A549 (cell line): ENCODE measurements at regions not wholly inside any gene's neighbourhood (a gene's known extent, or its start where the extent isn't known, plus 50 kb on each side); places are given as distances from the start of the nearest gene placed in this dataset.

Experiments used
- ATAC-seq, 2 experiments: fragments of 200-7000 bp in 1 of 2; fragments of >200 bp in 1 of 2; cut with Nextera tagmentation in 1 of 2; cut with Tn5 transposase in 1 of 2; 3 replicates each; pipeline versions ENCODE4 v1.8.0 to v1.9.1; 2018 to 2020; ENCODE audit warnings: mild to moderate bottlenecking in 1 of 2, moderate library complexity in 1 of 2
- CTCF ChIA-PET: fragments of 300-600 bp; sonication (Branson Sonifier 250); formaldehyde crosslinking; extraction: SDS; loops from one replicate; lab custom pipeline; 2021; ENCODE audit warnings: antibody characterized with exemption, inconsistent platforms; lab: Yijun Ruan, JAX
- POLR2A ChIA-PET: fragments of 350-600 bp; formaldehyde crosslinking; extraction: SDS; loops from one replicate; lab custom pipeline; 2021; ENCODE audit warnings: antibody characterized with exemption, inconsistent platforms; lab: Yijun Ruan, JAX
- DNase-seq, 2 experiments: peaks; one replicate each; pipeline versions ENCODE4 v3.0.0 to v3.0.0-alpha.2; 2011 to 2016; ENCODE audit warnings: low read depth in 1 of 2, low spot score in 1 of 2
- FAIRE-seq: peaks from 2 replicates; lab custom pipeline; 2011; peaks lifted over from hg19 to GRCh38; lab: Jason Lieb, UNC
- H3K27ac ChIP-seq, 2 experiments: fragments of >200 bp; sonication (Bioruptor Twin); formaldehyde crosslinking; 3 replicates each; pipeline ENCODE4 v1.5.1; 2016 to 2017
- H3K4me1 ChIP-seq: fragments of >200 bp; sonication (Bioruptor Twin); formaldehyde crosslinking; 3 replicates; pipeline ENCODE4 v1.6.1; 2016
- H3K4me2 ChIP-seq: fragments of >200 bp; sonication (Bioruptor Twin); formaldehyde crosslinking; 3 replicates; pipeline ENCODE4 v1.6.1; 2016
- H3K4me3 ChIP-seq: fragments of >200 bp; sonication (Bioruptor Twin); formaldehyde crosslinking; 3 replicates; pipeline ENCODE4 v1.5.1; 2016
- H3K9me3 ChIP-seq: fragments of >200 bp; sonication (Bioruptor Twin); formaldehyde crosslinking; 3 replicates; pipeline ENCODE4 v1.6.1; 2016
- BHLHE40 ChIP-seq: IDR thresholded peaks from 2 replicates; pipeline ENCODE4 v1.6.1; 2012; ENCODE audit warnings: low read depth, low read length, inconsistent platforms
- CHD2 ChIP-seq: fragments of 150-350 bp; IDR thresholded peaks from 2 replicates; pipeline ENCODE4 v1.6.1; 2014; ENCODE audit warnings: low read length; ENCODE audit not compliant: partially characterized antibody
- CHD4 ChIP-seq: fragments of 200-600 bp; sonication (generic); IDR thresholded peaks from 2 replicates; pipeline ENCODE4 v1.6.1; 2016; ENCODE audit warnings: antibody characterized with exemption, mild to moderate bottlenecking, borderline replicate concordance
- EHF ChIP-seq: fragments of 250-450 bp; sonication (Bioruptor Pico); IDR thresholded peaks from 2 replicates; pipeline ENCODE4 v1.5.0; 2020; ENCODE audit warnings: mild to moderate bottlenecking
- EHMT2 ChIP-seq: fragments of 200-600 bp; sonication (generic); IDR thresholded peaks from 2 replicates; pipeline ENCODE4 v1.6.1; 2016; ENCODE audit warnings: antibody characterized with exemption, low read depth, mild to moderate bottlenecking, moderate library complexity
- EP300 ChIP-seq, 2 experiments: fragments of >200 bp; sonication (Bioruptor Twin); formaldehyde crosslinking; IDR thresholded peaks; 2 replicates in 1 of 2; 3 replicates in 1 of 2; pipeline ENCODE4 v1.6.1; 2016 to 2017
- ESRRA ChIP-seq: fragments of 150-350 bp; IDR thresholded peaks from 2 replicates; pipeline ENCODE4 v1.6.1; 2014; ENCODE audit warnings: mild to moderate bottlenecking, low read length, borderline replicate concordance
- FOSB ChIP-seq: fragments of 250-450 bp; sonication (Bioruptor Pico); IDR thresholded peaks from 2 replicates; pipeline ENCODE4 v1.5.0; 2020; ENCODE audit warnings: mild to moderate bottlenecking, moderate library complexity
- FOXS1 ChIP-seq: fragments of 250-450 bp; sonication (Bioruptor Pico); IDR thresholded peaks from 2 replicates; pipeline ENCODE4 v1.5.0; 2020; ENCODE audit warnings: mild to moderate bottlenecking, moderate library complexity
- GATA3 ChIP-seq: IDR thresholded peaks from 2 replicates; pipeline ENCODE4 v1.6.1; 2012; ENCODE audit warnings: borderline replicate concordance
- HEYL ChIP-seq: fragments of 250-450 bp; sonication (Bioruptor Pico); IDR thresholded peaks from 2 replicates; pipeline ENCODE4 v1.8.0; 2021; ENCODE audit warnings: mild to moderate bottlenecking, moderate library complexity
- HOXB13 ChIP-seq: fragments of 250-450 bp; sonication (Bioruptor Pico); IDR thresholded peaks from 2 replicates; pipeline ENCODE4 v1.5.0; 2020; ENCODE audit warnings: low read depth, mild to moderate bottlenecking, moderate library complexity
- HOXB5 ChIP-seq: fragments of 250-450 bp; sonication (Bioruptor Pico); IDR thresholded peaks from 2 replicates; pipeline ENCODE4 v1.5.0; 2020; ENCODE audit warnings: mild to moderate bottlenecking, moderate library complexity
- JUNB ChIP-seq: fragments of >200 bp; sonication (Bioruptor Twin); formaldehyde crosslinking; IDR thresholded peaks from 2 replicates; pipeline ENCODE4 v1.6.1; 2016
- MAFK ChIP-seq: fragments of 450-650 bp; IDR thresholded peaks from 2 replicates; pipeline ENCODE4 v1.6.1; 2014; ENCODE audit not compliant: partially characterized antibody
- MAZ ChIP-seq: fragments of 150-350 bp; IDR thresholded peaks from 2 replicates; pipeline ENCODE4 v1.6.1; 2014; ENCODE audit warnings: antibody characterized with exemption, low read depth, low read length, borderline replicate concordance
- NFE2L2 ChIP-seq: fragments of 150-350 bp; conservative IDR thresholded peaks from 2 replicates; pipeline ENCODE4 v1.6.1; 2014; ENCODE audit warnings: low read length
- RARB ChIP-seq: fragments of 250-450 bp; sonication (Bioruptor Pico); IDR thresholded peaks from 2 replicates; pipeline ENCODE4 v1.8.0; 2021; ENCODE audit warnings: mild to moderate bottlenecking, moderate library complexity
- RCOR1 ChIP-seq: fragments of 150-350 bp; IDR thresholded peaks from 2 replicates; pipeline ENCODE4 v1.6.1; 2014; ENCODE audit warnings: antibody characterized with exemption, low read length, low read depth
- RNF2 ChIP-seq: fragments of 200-600 bp; sonication (generic); IDR thresholded peaks from 2 replicates; pipeline ENCODE4 v1.6.1; 2016; ENCODE audit warnings: low read depth, mild to moderate bottlenecking, antibody characterized with exemption, moderate library complexity, borderline replicate concordance
- SMC3 ChIP-seq: fragments of >200 bp; sonication (Bioruptor Twin); formaldehyde crosslinking; IDR thresholded peaks from 3 replicates; pipeline ENCODE4 v1.6.1; 2018; ENCODE audit warnings: inconsistent platforms
- WGBS: methylation state at CpG from one replicate; pipeline ENCODE4 v1.1.6; 2017; ENCODE audit errors: missing lambda C conversion rate; 5-methylcytosine and 5-hydroxymethylcytosine counted together
- TF ChIP-seq, protein P1 (sequence below): fragments of 250-450 bp; sonication (Bioruptor Pico); IDR thresholded peaks from 2 replicates; pipeline ENCODE4 v1.5.0; 2020; ENCODE audit warnings: low read depth, mild to moderate bottlenecking, moderate library complexity
- TF ChIP-seq, protein P2 (sequence below): fragments of >200 bp; sonication (Bioruptor Twin); formaldehyde crosslinking; IDR thresholded peaks from 3 replicates; pipeline ENCODE4 v1.5.1; 2016
- TF ChIP-seq, protein P3 (sequence below): IDR thresholded peaks from 2 replicates; pipeline ENCODE4 v1.6.1; 2012
- TF ChIP-seq, protein P4 (sequence below): fragments of 150-350 bp; IDR thresholded peaks from 2 replicates; pipeline ENCODE4 v1.6.1; 2014; ENCODE audit warnings: low read depth, mild to moderate bottlenecking, low read length
- TF ChIP-seq, protein P5 (sequence below): fragments of 450-650 bp; IDR thresholded peaks from 2 replicates; pipeline ENCODE4 v1.6.1; 2014; ENCODE audit warnings: antibody characterized with exemption

DNA sequence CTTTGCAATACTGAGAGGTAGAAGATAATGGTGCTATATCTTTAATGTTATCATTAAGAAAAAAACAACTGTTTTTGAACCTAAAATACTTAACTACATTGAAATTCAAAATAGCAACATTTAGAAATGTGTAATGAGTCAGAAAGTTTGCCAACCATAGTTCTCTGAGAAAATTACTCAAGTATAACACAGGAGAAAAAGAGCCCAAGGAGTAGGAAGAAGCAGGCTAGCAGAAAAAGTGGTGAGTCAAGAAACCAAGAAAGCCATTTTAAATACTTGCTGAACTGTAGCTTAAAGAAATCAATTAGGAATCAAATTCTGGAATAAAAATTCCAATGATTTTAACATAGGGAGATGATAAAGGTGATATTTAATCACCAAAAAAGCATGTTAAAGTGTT, 181.0 kb upstream of the RSPO3 start (continued):
- TF ChIP-seq, protein P1, sequence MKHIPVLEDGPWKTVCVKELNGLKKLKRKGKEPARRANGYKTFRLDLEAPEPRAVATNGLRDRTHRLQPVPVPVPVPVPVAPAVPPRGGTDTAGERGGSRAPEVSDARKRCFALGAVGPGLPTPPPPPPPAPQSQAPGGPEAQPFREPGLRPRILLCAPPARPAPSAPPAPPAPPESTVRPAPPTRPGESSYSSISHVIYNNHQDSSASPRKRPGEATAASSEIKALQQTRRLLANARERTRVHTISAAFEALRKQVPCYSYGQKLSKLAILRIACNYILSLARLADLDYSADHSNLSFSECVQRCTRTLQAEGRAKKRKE: no peak
- TF ChIP-seq, protein P2, sequence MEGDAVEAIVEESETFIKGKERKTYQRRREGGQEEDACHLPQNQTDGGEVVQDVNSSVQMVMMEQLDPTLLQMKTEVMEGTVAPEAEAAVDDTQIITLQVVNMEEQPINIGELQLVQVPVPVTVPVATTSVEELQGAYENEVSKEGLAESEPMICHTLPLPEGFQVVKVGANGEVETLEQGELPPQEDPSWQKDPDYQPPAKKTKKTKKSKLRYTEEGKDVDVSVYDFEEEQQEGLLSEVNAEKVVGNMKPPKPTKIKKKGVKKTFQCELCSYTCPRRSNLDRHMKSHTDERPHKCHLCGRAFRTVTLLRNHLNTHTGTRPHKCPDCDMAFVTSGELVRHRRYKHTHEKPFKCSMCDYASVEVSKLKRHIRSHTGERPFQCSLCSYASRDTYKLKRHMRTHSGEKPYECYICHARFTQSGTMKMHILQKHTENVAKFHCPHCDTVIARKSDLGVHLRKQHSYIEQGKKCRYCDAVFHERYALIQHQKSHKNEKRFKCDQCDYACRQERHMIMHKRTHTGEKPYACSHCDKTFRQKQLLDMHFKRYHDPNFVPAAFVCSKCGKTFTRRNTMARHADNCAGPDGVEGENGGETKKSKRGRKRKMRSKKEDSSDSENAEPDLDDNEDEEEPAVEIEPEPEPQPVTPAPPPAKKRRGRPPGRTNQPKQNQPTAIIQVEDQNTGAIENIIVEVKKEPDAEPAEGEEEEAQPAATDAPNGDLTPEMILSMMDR: no peak
- TF ChIP-seq HOXB5 (CRISPR knock-in tag): no peak
- TF ChIP-seq FOXS1 (CRISPR knock-in tag): no peak
- TF ChIP-seq, protein P3, sequence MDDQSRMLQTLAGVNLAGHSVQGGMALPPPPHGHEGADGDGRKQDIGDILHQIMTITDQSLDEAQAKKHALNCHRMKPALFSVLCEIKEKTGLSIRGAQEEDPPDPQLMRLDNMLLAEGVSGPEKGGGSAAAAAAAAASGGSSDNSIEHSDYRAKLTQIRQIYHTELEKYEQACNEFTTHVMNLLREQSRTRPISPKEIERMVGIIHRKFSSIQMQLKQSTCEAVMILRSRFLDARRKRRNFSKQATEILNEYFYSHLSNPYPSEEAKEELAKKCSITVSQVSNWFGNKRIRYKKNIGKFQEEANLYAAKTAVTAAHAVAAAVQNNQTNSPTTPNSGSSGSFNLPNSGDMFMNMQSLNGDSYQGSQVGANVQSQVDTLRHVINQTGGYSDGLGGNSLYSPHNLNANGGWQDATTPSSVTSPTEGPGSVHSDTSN: no peak
- no peak for TF ChIP-seq EHMT2
- no peak for TF ChIP-seq HOXB13 (CRISPR knock-in tag)

DNA sequence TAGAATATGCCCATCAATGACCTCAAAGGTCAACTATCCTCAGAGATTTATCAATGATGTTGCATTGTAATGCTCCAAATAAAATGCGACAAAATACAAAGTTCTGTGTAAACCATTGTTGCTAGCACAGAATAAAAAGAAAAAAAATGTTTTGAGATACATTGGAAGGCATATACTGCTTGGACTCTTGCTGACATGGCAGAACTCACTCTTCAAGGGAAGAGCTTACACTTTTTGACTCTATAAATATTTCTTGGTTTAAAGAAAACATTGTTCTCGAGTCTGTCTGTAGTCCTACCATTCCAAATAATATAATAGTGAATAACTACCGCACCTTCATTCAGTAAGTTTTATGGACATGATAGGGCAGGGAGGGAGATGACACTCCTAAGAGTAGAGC, 178.7 kb upstream of the RSPO3 start:
- no peak for FAIRE-seq
- 72% methylated on average over 3 of the region's 3 CpGs for WGBS

DNA sequence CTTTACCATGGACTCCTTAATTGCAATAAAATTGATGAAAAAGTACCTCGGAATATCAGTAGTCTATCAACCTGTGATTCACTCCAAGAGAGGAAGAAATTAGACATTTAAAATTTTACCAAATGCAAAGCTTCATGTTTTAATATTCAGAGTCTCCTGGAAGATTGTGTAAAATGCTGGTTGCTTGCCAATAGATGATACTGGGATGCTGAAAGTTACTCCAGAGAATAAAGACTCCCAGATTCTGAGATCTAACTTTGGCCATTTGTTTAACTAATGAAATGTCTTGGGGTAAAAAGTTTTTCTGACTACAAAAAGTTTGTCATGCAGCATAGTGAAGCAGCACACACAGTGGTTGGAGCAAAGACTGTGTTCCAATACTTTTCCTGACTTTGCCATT, 176.7 kb upstream of the RSPO3 start:
- CTCF ChIA-PET: no interaction called here

More for the DNA sequence above, 178.7 kb upstream of the RSPO3 start:
- POLR2A ChIA-PET: no interaction called here
- Histone ChIP-seq H3K4me1 (no peaks in the 10 kb centered on the region), H3K9me3 (no peaks in the 10 kb centered on the region)
- no peak for DNase-seq
- TF ChIP-seq MAFK: peak; percentile 6
- TF ChIP-seq, protein P4, sequence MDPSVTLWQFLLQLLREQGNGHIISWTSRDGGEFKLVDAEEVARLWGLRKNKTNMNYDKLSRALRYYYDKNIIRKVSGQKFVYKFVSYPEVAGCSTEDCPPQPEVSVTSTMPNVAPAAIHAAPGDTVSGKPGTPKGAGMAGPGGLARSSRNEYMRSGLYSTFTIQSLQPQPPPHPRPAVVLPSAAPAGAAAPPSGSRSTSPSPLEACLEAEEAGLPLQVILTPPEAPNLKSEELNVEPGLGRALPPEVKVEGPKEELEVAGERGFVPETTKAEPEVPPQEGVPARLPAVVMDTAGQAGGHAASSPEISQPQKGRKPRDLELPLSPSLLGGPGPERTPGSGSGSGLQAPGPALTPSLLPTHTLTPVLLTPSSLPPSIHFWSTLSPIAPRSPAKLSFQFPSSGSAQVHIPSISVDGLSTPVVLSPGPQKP: no peak
- TF ChIP-seq, all 56 proteins: peak for 1
- Histone ChIP-seq H3K27ac (no peak overlapping the region), H3K4me2 (no peak overlapping the region), H3K4me3 (no peak overlapping the region)
- no peak for ATAC-seq
- CTCF ChIA-PET: no interaction called here

DNA sequence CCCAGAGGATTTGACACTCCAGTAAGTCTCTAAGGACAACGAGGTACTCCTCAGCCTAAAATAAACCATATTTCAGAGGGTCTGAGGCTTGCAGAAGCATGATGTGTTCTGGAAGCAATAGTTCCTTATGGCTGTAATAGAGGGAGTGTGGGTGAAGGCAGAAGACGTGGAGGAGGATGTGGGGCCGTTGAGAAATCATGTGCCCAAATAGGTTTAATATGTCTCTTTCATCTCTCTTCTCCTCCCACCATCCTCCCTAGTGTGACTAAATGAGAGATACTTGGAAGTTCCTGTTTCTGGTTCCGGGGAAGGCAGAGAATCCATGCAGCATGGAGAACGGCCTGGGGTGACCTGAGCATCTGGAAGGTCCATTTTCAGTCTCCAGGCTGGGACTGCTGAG, 174.0 kb upstream of the RSPO3 start:
- no peak for DNase-seq
- H3K4me1 ChIP-seq: no peaks in the 10 kb centered on the region
- ChIA-PET CTCF (no interaction called here), POLR2A (no interaction called here)
- FAIRE-seq: no peak
- WGBS: 64% methylated on average over 5 of the region's 5 CpGs
- no peak overlapping the region for H3K27ac ChIP-seq
- no peaks in the 10 kb centered on the region for H3K9me3 ChIP-seq
- ATAC-seq: no peak
- H3K4me2 ChIP-seq: no peak overlapping the region
- no peak overlapping the region for H3K4me3 ChIP-seq
- no peak for TF ChIP-seq FOSB (CRISPR knock-in tag)
- no peak for TF ChIP-seq HOXB13 (CRISPR knock-in tag)
- no peak for TF ChIP-seq BHLHE40
- no peak for TF ChIP-seq NFE2L2
- TF ChIP-seq CHD2: no peak
- no peak for TF ChIP-seq RCOR1
- TF ChIP-seq, protein P2: no peak
- TF ChIP-seq GATA3: no peak
- TF ChIP-seq, protein P5, sequence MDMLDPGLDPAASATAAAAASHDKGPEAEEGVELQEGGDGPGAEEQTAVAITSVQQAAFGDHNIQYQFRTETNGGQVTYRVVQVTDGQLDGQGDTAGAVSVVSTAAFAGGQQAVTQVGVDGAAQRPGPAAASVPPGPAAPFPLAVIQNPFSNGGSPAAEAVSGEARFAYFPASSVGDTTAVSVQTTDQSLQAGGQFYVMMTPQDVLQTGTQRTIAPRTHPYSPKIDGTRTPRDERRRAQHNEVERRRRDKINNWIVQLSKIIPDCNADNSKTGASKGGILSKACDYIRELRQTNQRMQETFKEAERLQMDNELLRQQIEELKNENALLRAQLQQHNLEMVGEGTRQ: no peak
- TF ChIP-seq MAZ: no peak
- no peak for TF ChIP-seq JUNB
- TF ChIP-seq, protein P3: no peak
- no peak for TF ChIP-seq SMC3
- no peak for TF ChIP-seq EP300 (IDR thresholded peaks at IDR 0.05)
- no peak for TF ChIP-seq EHF

More for the DNA sequence above, 176.7 kb upstream of the RSPO3 start:
- POLR2A ChIA-PET: no interaction called here
- WGBS: 50% methylated on average over 1 of the region's 1 CpG
- TF ChIP-seq RNF2 (no peak), RARB (CRISPR knock-in tag) (no peak), HEYL (no peak), CHD4 (no peak), BHLHE40 (no peak), ESRRA (no peak), HOXB13 (CRISPR knock-in tag) (no peak)
- Histone ChIP-seq H3K4me3 (no peak overlapping the region), H3K9me3 (no peaks in the 10 kb centered on the region), H3K27ac (no peak overlapping the region), H3K4me2 (no peak overlapping the region), H3K4me1 (no peaks in the 10 kb centered on the region)
- FAIRE-seq (no peak), ATAC-seq (no peak), DNase-seq (no peak)
